ENCODE measurements at regions not wholly inside any gene's neighbourhood (a gene's known extent, or its start where the extent isn't known, plus 50 kb on each side); places are given as distances from the start of the nearest gene placed in this dataset.
"Not testable (repeated sequence)": the region's sequence is repeated elsewhere in the genome, so short reads cannot be mapped to it uniquely, and the experiment has no call there.

DNA sequence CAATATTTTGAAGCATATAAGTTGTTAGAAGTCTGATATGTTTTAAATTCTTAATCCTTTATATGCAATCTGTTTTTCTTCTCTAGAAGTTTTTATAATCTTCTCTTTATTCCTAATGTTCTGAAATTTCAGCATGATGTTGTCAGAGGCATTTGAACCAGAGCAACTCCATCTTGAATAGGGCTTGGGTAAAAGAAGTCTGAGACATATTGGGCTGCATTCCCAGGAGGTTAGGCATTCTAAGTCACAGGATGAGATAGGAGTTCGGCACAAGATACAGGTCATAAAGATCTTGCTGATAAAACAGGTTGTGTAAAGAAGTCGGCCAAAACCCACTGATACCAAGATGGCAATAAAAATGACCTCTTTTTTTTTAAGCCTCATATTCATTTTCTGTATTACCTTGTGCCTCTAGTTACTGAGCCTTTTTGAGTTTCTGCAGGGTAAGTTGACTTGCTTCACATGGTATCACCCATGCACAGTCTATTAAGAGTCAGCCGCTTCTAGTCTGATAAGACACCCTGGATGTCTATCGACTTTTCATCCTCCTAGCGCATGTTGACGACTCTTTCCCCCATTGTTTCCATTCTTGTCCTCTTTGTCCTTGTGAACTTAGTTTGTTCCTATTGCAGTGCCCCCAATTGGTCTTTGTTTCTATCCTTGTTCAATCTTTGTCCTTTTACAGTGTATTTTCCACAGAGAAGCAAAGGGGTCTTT lies 80.8 kb upstream of the RNU6-1 start:
- DNase-seq, result no peak

DNA sequence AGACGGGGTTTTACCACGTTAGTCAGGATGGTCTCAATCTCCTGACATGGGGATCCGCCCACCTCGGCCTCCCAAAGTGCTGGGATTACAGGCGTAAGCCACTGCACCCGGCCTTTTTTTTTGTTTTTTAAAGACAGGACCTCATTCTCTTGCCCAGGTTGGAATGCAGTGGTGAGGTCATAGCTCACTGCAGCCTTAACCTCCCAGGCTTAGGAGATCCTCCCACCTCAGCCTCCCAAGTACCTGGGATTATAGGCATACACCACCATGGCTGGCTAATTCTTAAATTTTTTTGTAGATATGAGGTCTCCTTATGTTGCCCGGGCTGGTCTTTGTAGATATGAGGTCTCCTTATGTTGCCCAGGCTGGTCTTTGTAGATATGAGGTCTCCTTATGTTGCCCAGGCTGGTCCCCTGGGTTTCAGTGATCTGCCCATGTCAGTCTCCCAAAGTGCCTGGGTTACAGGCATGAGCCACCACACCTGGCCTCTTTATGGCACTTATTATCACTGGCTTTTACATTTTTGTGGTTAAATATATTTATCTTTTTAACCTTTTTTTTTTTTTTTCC lies 82.3 kb upstream of the RNU6-1 start:
- no peak for DNase-seq

DNA sequence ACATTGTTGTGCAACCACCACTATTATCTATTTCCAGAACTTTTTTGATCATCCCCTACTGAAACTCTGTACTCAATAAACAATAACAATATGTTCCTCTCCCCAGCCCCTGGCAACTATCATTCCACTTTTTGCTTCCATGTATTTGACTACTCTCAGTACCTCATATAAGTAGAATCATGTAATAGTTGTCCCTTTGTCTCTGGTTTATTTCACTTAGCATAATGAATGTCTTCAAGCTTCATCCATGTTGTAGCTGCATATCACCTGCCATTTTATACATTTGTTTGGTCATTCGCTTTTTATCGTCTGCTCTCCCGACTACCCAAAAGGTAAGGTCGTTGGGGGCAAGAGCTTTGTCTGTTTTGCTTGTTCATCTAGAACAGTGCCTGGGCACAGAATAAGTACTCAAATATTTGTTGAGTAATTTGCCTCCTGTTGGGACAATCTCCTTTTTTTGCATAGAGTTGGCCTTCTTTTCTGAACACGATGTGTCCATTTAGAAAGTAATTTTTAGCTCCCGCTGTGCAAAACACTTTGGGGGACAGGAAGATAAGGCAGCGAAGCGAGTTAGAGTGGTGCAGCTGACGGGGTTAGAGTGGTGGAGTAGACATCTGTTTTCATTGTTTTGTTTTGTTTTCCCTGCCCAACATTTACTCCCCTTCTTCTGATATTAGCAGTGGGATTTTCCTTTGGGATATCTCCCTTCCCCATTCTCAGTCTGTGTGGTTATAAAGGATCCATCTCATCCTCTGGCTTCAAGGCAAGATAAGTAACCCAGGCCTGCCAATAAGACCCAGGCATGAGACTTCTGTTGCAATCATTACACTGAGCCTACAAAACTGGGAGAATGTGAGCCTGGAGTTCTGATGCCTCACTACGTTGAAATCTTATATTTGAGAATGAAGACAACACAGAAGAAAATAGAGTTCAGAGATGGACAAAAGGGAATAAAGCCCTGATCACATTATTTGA lies 83.4 kb upstream of the RNU6-1 start:
- DNase-seq, result no peak

DNA sequence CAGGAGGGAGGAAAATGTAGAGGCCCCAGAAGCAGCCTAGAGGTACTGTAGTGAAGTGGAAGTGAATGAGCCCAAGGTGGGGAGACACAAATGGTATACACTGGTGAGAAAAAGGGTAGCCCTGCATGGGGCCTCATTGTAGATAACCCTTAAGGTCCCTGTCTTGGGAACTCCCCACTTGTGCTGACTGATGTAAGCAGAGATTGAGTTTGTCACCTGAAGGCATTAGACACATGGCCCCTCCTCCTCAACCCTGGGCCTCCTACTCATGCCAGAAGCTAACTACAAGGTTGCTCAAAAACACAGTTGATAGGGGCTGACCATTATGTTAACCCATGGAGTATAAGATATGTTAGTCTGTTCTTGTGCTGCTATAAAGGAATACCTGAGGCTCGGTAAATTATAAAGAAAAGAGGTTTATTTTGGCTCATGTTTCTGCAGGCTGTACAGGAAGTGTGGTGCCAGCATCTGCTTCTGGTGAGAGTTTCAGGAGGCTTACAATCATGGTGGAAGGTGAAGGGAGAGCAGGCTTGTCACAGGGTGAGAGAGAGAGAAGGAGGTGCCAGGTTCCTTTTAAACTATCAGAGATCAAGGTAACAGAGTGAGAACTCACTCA lies 84.6 kb upstream of the RNU6-1 start:
- no peak for DNase-seq

DNA sequence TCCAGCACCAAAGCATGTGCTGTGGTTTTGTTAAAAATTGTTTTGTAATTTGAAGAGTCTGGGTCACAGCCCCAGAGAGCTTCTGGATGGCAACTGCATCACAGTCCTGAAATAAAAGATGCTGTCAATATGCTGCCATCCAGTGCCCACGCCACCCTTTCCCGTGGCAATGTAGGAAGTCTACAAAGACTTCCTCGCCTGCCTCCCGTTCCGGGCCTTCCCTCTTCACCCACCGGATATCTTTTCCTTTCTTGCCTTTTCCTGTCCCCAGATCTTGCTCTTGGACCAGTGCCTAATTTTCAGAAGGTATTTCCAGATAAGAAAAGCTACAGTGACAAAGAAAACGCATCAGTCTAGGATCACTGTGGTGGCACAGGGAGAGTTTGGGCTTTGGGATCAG lies 85.3 kb upstream of the RNU6-1 start:
- no peak for DNase-seq

DNA sequence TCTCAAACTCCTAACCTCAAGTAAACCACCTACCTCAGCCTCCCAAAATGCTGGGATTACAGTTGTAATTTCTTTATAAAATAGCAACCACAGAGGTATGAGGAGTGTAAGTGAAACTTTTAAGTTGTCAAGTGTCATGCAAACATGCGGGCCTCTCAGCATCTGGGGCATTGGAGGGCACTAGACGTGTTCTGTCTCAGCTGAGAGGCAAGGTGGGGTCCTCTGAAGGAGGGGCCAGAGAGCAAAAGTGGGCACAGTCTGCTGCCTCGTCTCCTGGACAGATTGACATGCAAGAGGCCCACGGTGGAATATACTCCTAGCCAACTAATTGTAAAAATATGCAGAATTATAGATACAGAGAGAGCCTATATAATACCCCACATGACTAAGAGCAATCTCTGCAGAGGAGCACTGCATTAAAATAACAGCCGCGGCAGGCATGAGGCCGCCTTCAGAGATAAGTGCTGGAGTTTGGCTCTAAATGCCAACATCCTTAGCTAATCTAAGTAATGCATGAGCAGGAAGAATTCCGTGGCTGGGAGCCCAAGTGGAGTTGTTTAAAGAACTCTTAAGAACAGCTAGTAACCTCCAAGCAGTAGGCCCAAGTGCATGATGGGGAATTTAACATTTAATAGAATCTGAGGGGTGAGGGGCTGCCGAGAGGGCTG lies 87.8 kb upstream of the RNU6-1 start:
- no peak for DNase-seq

DNA sequence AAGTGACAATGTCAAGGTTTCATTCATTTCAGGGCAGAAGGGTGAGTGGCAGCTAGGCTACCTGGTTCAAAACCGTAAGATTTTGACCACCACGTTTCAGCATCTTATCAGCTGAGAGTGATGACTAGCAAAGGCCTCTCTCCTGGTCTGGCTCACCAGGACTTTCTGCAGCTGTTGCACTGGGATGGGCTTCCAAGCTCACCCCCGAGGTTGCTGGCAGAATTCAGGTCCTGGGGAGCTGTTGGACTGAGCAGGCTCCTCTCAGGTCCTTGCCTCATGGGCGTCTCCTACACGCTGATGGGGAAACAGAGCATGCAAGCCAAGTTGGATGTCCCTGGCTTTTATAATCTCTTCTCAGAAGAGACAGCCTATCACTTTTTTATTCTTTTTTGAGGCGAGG lies 88.8 kb upstream of the RNU6-1 start:
- no peak for DNase-seq

DNA sequence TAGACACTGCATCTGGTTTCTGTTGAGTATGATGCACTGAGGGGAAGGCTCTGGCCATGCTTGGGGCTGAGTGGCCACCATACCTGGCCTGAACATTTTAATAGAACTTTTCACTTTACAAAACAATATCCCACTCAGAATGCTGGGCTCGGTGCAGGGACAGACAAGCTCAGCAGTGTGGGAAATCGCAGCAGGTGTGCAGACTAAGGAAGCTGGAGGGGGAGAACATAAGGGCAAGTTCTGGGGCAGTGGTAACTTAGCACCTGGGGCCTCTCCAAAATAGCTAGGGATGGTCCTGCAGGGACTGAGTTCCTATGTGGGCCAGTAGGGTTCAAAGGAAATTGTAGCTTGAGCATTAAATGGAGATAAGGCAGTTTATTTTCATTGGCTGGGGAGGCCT lies 90.9 kb upstream of the RNU6-1 start:
- no peak for DNase-seq

DNA sequence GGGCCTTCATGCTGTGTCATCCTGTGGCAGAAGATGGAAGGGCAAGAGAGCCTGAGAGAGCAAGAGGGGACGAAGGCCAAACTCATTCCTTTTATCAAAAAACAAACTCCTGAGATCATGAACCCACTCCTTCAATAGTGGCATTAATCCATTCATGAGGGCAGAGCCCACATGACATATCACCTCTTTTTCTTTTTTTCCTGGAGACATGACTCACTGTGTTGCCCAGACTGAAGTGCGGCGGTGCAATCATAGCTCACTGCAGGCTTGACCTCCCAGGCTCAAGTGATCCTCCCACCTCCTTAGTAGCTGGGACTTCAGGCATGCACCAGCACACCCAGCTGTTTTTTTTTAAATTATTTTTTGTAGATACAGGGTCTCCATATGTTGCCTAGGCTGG lies 92.0 kb upstream of the RNU6-1 start:
- DNase-seq, result no peak

DNA sequence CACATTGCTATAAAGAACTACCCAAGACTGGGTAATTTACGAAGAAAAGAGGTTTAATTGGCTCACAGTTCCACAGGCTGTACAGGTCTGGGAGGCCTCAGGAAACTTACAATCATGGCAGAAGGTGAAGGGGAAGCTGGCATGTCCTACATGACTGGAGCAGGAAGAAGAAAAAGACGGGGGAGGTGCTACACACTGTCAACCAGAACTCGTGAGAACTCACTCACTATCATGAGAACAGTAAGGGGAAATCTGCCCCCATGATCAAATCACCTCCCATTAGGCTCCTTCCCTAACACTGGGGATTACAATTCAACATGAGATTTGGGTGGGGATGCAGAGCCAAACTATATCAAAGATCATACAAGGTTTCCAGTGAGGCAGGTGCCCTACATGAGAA lies 94.3 kb upstream of the RNU6-1 start:
- DNase-seq, result not testable (repeated sequence)

DNA sequence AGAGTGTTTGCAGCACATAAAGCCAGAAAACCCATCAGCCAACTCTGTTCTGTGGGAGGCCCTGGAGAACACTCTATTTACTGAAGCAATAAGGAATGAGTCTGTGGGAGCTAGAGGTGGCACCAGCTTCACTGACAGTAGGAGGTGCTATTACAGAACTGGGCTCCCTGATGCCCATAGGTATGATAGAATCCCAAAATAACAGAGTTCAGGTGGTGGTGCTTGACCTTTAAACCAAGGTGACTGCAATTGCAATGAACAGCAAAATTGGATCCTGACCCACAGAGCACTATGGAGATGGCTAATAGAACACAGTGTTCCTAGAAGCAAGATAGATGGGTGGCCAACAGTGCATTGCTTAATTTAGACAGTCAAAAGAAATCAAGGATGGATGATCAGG lies 95.4 kb upstream of the RNU6-1 start:
- DNase-seq, result no peak

DNA sequence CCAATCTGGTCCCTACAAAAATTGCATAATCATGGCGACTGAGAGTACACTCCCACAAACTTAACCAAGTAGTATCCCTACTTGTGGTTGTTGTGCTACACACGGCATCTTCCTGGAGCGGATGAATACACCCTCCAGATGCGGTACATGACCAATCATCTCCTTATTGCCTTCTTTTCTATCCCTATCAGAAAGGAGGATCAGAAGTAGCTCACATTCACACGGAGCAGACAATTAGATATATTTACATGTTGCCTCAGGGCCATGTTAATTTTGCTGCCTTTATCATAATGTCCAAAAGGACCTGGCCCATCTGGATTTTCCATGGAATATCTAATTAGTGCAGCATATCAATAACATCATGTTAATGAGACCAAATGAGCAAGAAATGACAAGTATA lies 96.4 kb upstream of the RNU6-1 start:
- no peak for DNase-seq

DNA sequence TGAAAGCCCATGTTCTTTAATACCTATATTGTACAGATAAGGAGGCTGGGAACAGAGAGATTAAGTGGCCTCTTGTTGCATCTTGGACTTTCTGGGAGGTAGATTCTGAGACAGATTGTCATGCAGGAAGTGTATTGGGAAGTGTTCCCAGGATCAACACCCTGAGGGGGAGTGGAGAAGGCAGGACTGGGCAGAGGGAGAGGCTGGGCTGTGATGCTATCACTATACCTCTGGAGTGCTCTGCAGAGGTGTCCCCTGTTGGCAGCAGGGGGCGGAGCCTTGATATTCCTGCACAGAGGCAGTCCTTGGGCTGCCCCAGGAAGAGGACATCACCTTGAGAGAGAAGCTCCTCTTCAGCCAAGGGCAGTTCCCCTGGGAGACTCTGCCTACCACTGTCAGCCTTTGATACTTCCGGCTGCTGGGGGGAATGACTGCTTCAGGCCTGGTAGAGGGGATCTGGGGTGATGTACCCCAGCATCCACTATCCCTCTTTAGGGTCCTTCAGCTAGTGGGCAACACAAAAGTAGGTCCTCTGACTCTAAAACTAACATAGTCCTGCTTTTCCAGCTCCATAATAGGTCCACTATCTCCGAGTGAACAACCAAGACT lies 97.4 kb upstream of the RNU6-1 start:
- DNase-seq, result no peak

DNA sequence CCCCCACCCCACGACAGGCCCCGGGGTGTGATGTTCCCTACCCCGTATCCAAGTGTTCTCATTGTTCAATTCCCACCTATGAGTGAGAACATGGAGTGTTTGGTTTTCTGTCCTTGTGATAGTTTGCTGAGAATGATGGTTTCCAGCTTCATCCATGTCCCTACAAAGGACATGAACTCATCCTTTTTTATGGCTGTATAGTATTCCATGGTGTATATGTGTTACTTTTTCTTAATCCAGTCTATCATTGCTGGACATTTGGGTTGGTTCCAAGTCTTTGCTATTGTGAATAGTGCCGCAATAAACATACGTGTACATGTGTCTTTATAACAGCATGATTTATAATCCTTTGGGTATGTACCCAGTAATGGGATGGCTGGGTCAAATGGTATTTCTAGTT lies 99.3 kb upstream of the RNU6-1 start:
- not testable (repeated sequence) for DNase-seq

DNA sequence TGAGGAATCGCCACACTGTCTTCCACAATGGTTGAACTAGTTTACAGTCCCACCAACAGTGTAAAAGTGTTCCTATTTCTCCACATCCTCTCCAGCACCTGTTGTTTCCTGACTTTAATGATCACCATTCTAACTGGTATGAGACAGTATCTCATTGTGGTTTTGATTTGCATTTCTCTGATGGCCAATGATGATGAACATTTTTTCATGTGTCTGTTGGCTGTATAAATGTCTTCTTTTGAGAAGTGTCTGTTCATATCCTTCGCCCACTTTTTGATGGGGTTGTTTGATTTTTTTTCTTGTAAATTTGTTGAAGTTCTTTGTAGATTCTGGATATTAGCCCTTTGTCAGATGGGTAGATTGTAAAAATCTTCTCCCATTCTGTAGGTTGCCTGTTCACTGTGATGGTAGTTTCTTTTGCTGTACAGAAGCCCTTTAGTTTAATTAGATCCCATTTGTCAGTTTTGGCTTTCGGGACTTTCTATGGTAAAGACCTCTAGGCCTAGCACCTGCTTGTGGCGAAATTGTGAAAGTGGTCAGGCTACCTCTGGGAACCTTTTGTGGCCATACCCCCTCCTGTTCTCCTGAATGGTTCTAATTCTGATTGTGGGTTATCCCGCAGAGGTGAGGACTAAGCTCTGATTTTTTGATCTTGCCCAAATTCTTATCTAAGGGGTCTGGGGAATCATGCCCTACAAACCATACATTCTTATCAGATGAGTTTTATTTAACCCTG lies 99.9 kb upstream of the RNU6-1 start:
- DNase-seq, result not testable (repeated sequence)

DNA sequence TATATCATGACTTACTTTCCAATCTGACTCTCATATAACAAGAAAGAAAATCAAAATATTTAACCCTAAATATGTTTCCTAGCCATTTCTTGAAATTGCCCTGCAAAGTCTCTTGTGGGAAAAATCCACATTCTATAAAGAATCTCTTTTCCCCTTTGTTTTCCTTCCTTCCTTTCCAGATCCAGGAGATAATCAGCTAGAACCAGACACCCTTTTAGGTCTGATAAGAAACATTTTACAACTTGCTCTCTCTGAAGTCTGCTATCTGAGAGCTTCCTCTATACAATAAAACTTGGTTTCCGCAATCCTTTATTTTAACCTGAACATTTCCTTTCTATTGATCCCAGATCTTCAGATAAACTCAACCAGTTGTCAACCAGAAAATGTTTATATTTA lies 100.5 kb upstream of the RNU6-1 start:
- DNase-seq, result no peak

DNA sequence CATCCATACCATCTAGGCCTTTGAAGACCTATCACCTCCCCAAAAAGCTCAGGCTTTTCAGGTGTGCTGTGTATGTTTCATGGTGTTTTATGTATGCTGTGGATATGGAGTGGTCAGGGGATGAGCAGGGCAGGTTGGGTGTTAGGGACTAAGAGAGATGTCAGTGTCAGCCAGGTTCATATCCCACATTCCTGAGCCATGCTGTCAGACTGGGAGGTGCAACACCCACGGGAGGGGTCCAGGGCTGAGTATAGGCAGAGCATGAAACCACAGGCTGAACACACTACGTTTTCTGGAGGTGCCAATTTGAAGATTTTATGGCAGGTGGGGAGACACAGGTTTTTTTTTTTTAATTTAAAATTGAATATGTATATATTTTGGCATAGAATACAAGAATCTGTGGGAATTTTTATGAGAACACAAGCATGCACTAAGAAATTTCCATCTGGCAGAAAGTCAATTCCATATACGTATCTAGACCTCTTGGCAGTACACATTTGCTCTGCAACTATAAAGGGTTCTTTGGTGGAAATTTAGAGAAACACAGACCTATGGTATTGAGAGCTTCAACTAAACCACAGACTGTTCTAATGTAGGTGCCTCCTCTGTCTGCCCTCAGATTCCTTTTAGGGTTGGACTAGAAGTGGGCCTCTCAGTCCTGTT lies 101.9 kb upstream of the RNU6-1 start:
- no peak for DNase-seq

DNA sequence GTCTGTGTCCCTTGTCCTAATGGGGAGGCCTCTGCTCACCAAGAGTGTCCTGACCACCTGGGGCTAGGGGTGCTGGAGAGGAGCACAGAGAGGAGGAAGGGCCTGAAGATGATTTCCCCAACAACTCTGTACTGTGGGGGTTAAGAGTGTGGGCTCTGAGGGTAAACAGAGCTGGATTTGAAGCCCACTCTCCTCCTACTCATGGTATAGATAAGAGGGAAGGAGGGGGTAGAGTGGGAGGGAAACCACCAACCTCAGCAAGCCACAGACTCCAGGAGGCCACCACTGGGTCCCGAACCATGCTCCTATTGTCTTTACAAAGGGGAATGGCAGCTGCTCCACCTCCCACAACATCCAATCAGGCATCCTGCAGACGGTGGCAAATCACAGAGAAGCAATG lies 103.6 kb upstream of the RNU6-1 start:
- DNase-seq, result no peak

DNA sequence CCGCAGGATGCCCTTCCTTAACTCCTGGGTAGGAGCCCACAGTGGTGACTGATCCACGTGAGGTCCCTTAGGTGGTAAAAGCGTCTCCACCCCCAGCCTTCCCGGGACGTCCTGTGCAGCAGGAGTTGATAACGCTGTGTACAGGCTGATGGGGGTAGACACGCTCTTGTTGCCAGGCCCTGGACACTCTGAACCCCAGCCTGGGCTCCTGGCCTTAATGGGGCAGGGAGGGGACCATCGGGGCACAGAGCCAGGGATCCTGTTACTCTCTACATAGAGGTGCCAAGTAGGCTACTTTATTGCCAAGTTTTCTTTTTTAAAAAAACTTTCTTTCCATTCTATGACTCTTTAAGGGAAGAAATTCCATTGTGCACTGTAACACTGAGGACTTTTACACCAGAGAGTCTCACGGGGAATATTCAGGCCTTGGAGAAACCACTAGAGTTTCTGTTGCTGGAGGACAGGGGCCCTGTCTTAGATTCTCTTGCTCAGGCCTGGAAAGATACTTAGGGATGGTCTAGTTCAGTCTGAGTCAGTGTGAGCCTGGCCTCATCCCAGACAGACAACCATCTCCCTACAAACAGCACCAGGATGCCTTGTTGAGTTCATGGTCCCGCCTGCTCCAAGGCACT lies 104.3 kb upstream of the RNU6-1 start:
- no peak for DNase-seq

DNA sequence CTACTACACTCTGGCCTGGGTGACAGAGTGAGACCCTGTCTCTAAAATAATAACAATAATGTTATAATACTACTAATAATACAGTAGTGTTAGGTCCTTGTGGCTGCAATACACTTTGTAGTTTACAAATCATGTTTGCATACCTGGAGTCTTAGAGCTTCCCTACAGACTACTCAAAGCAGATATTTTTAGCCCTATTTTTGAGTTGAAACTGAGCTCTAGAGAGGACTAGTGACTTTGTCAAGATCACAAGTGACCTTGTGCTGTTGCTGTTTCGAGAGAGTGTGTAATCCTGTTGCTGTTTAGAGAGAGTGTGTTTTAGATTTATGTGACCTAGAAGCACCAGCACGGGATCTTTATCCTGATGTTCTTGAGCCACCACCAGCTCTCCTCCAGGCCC lies 105.3 kb upstream of the RNU6-1 start:
- DNase-seq, result no peak

Measured in activated naive CD4-positive, alpha-beta T cell treated with anti-CD3 and anti-CD28 coated beads, Interleukin-2, amount 50 U/mL, for 16 hours (primary cell).